ENCODE measurements at regions not wholly inside any gene's neighbourhood (a gene's known extent, or its start where the extent isn't known, plus 50 kb on each side); places are given as distances from the start of the nearest gene placed in this dataset.

DNA sequence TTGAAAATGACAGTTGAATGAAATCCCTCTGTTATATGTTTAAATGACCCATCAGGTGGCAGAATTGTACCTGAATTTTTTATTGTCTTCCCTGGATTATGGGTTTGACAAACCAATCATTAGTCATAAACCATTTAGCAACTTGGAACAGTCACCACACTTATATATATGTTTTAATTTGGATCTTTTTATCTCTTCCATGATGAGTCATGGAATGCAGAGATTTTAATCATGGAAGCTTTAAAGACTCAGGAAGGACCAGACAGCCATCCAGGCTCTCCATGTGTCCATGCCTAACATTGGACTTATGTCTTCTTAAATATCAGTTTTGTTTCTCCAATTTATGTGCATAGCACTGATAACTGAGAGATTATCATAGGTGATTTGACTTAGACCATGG lies 188.3 kb upstream of the ZSWIM2 start:
- TF ChIP-seq, protein P1, sequence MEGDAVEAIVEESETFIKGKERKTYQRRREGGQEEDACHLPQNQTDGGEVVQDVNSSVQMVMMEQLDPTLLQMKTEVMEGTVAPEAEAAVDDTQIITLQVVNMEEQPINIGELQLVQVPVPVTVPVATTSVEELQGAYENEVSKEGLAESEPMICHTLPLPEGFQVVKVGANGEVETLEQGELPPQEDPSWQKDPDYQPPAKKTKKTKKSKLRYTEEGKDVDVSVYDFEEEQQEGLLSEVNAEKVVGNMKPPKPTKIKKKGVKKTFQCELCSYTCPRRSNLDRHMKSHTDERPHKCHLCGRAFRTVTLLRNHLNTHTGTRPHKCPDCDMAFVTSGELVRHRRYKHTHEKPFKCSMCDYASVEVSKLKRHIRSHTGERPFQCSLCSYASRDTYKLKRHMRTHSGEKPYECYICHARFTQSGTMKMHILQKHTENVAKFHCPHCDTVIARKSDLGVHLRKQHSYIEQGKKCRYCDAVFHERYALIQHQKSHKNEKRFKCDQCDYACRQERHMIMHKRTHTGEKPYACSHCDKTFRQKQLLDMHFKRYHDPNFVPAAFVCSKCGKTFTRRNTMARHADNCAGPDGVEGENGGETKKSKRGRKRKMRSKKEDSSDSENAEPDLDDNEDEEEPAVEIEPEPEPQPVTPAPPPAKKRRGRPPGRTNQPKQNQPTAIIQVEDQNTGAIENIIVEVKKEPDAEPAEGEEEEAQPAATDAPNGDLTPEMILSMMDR (IDR thresholded peaks at IDR 0.05; ENCODE audit: low read length): no peak
- TF ChIP-seq EZH2 (IDR thresholded peaks at IDR 0.05; ENCODE audit: borderline replicate concordance, low read length): no peak
